ENCODE measurements at regions not wholly inside any gene's neighbourhood (a gene's known extent, or its start where the extent isn't known, plus 50 kb on each side); places are given as distances from the start of the nearest gene placed in this dataset.

- H3K27ac ChIP-seq (ENCODE audit: low read length) = no peak overlapping the region
- no peaks in the 10 kb centered on the region for H3K27me3 ChIP-seq (ENCODE audit: insufficient read depth, low read depth, low read length)
- H3K9ac ChIP-seq (ENCODE audit: low read length) = no peak overlapping the region
Observed at GRCh38 chr17:79520167-79521165, 90.4 kb downstream of the RBFOX3 start.

More at GRCh38 chr17:79520167-79521165, 90.4 kb downstream of the RBFOX3 start:
- H3K4me2 ChIP-seq (ENCODE audit: low read length) = no peak overlapping the region
- H2AFZ ChIP-seq (ENCODE audit: low read depth, low read length) = no peak overlapping the region
- no peaks in the 10 kb centered on the region for H3K9me3 ChIP-seq (ENCODE audit: low read length)
- no peaks in the 10 kb centered on the region for H3K79me2 ChIP-seq (replicated peaks; ENCODE audit: insufficient read depth, low read length)
- TF ChIP-seq TAF1 (IDR thresholded peaks at IDR 0.05; ENCODE audit: low read depth) = no peak
- TF ChIP-seq EZH2 (IDR thresholded peaks at IDR 0.05; ENCODE audit: borderline replicate concordance, insufficient read depth, low read length, poor library complexity, severe bottlenecking) = no peak
- TF ChIP-seq EP300 (conservative IDR thresholded peaks at IDR 0.05; ENCODE audit: poor library complexity, severe bottlenecking) = no peak
- TF ChIP-seq SMC3 (conservative IDR thresholded peaks at IDR 0.05; ENCODE audit: poor library complexity) = no peak
- TF ChIP-seq REST (IDR thresholded peaks at IDR 0.05; ENCODE audit: borderline replicate concordance) = no peak
- no peak for TF ChIP-seq RAD21 (conservative IDR thresholded peaks at IDR 0.05)
- TF ChIP-seq MXI1 (conservative IDR thresholded peaks at IDR 0.05; ENCODE audit: poor library complexity, severe bottlenecking) = no peak
- TF ChIP-seq CTCF (IDR thresholded peaks at IDR 0.05; ENCODE audit: poor library complexity, severe bottlenecking) = no peak
- TF ChIP-seq POLR2AphosphoS5 (IDR thresholded peaks at IDR 0.05) = no peak
- no peaks in the 10 kb centered on the region for H3F3A ChIP-seq (ENCODE audit: insufficient read depth, low read length, poor library complexity, severe bottlenecking)
- H4K20me1 ChIP-seq (ENCODE audit: insufficient read depth) = no peaks in the 10 kb centered on the region
- no peaks in the 10 kb centered on the region for H3K9me2 ChIP-seq (ENCODE audit: insufficient read depth, low read length)
- H3K36me3 ChIP-seq (ENCODE audit: insufficient read depth, low read length) = no peaks in the 10 kb centered on the region
- H3K4me3 ChIP-seq (ENCODE audit: low read length) = no peak overlapping the region

Measured in neural cell (in vitro differentiated cells).